A549 (cell line): ENCODE measurements at regions not wholly inside any gene's neighbourhood (a gene's known extent, or its start where the extent isn't known, plus 50 kb on each side); places are given as distances from the start of the nearest gene placed in this dataset.

ENCODE experiments used
- CEBPB ChIP-seq, 2 experiments: fragments of >200 bp in 1 of 2; sonication (Bioruptor Twin) in 1 of 2; formaldehyde crosslinking in 1 of 2; IDR thresholded peaks; 2 replicates each; pipeline ENCODE4 v1.6.1; 2012 to 2016
- ELK1 ChIP-seq: fragments of 150-350 bp; IDR thresholded peaks from 2 replicates; pipeline ENCODE4 v1.6.1; 2014; ENCODE audit warnings: low read depth, mild to moderate bottlenecking, low read length
- EP300 ChIP-seq, 2 experiments: fragments of >200 bp; sonication (Bioruptor Twin); formaldehyde crosslinking; IDR thresholded peaks; 2 replicates in 1 of 2; 3 replicates in 1 of 2; pipeline ENCODE4 v1.6.1; 2016 to 2017
- HOXB5 ChIP-seq: fragments of 250-450 bp; sonication (Bioruptor Pico); IDR thresholded peaks from 2 replicates; pipeline ENCODE4 v1.5.0; 2020; ENCODE audit warnings: mild to moderate bottlenecking, moderate library complexity
- MAFK ChIP-seq: fragments of 450-650 bp; IDR thresholded peaks from 2 replicates; pipeline ENCODE4 v1.6.1; 2014; ENCODE audit not compliant: partially characterized antibody
- RAD21 ChIP-seq, 2 experiments: fragments of >200 bp in 1 of 2; sonication (Bioruptor Twin) in 1 of 2; formaldehyde crosslinking in 1 of 2; IDR thresholded peaks in 1 of 2; conservative IDR thresholded peaks in 1 of 2; 2 replicates in 1 of 2; 3 replicates in 1 of 2; pipeline ENCODE4 v1.6.1; 2012 to 2018; ENCODE audit warnings: inconsistent platforms in 1 of 2
- REST ChIP-seq: fragments of 200-600 bp; sonication (generic); IDR thresholded peaks from 2 replicates; pipeline ENCODE4 v1.6.1; 2016; ENCODE audit warnings: antibody characterized with exemption, mild to moderate bottlenecking, moderate library complexity
- SMC3 ChIP-seq: fragments of >200 bp; sonication (Bioruptor Twin); formaldehyde crosslinking; IDR thresholded peaks from 3 replicates; pipeline ENCODE4 v1.6.1; 2018; ENCODE audit warnings: inconsistent platforms
- TF ChIP-seq, protein P1 (sequence below): fragments of >200 bp; sonication (Bioruptor Twin); formaldehyde crosslinking; IDR thresholded peaks from 3 replicates; pipeline ENCODE4 v1.5.1; 2016

DNA sequence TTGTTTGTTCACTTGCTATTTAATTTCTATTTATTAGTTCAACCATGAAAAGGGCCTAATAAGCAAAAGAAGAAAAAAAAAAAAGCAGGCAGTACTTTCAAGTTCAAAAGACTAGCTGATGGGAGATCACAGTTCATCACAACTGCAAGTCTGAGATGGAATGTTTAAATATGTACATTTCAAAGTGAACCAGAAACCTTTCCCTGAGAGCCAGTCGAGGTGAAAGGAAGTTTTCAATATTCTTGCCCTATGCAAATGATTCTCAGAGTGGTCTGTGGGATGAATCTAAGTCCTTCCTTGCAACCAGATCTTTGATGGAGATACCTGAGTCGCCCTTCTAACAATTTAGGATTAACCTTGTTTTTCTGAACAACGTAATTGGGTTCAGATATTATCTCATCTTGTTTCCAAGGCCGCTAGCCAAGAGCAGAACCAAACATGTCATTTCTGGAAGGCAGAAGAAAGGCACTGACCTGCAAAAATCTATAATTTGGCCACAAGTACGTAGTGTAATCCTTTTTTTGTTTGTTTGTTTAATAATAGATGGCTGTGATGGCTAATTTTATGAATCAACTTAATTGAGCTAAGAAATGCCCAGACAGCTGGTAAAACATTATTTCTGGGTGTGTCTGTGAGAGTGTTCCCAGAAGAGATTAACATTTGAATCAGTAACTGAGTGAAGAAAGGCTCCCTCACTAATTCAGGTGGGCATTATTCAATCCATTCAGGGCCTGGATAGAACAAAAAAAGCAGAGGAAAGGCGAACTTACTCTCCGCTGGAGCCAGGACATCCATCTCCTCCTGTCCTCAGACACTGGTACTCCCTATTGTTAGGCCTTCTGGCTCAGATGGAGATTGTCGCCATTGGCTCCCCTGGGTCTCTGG is 171.1 kb upstream of the TMPO start:
- TF ChIP-seq RAD21 (conservative IDR thresholded peaks at IDR 0.05 in 1 of 2, IDR thresholded peaks at IDR 0.05 in 1 of 2) (no peak), EP300 (IDR thresholded peaks at IDR 0.05) (no peak), HOXB5 (CRISPR knock-in tag) (no peak), CEBPB (IDR thresholded peaks at IDR 0.05) (no peak), SMC3 (no peak), MAFK (no peak), ELK1 (no peak), REST (no peak)
- TF ChIP-seq, protein P1, sequence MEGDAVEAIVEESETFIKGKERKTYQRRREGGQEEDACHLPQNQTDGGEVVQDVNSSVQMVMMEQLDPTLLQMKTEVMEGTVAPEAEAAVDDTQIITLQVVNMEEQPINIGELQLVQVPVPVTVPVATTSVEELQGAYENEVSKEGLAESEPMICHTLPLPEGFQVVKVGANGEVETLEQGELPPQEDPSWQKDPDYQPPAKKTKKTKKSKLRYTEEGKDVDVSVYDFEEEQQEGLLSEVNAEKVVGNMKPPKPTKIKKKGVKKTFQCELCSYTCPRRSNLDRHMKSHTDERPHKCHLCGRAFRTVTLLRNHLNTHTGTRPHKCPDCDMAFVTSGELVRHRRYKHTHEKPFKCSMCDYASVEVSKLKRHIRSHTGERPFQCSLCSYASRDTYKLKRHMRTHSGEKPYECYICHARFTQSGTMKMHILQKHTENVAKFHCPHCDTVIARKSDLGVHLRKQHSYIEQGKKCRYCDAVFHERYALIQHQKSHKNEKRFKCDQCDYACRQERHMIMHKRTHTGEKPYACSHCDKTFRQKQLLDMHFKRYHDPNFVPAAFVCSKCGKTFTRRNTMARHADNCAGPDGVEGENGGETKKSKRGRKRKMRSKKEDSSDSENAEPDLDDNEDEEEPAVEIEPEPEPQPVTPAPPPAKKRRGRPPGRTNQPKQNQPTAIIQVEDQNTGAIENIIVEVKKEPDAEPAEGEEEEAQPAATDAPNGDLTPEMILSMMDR, result no peak
